K562 (cell line): ENCODE measurements at regions not wholly inside any gene's neighbourhood (a gene's known extent, or its start where the extent isn't known, plus 50 kb on each side); places are given as distances from the start of the nearest gene placed in this dataset.

Experiments used
- ATAC-seq: fragments of 200-7000 bp; cut with Tn5 transposase; 3 replicates; pipeline ENCODE4 v1.9.1; 2020; ENCODE audit warnings: moderate library complexity
- BruUV-seq: library from RNA; stranded (reverse); fragments of 400-500 nt; replicated peaks from 2 replicates; lab custom pipeline; 2021; lab: Mats Ljungman, UMichigan
- CTCF ChIA-PET: fragments of 300-600 bp; formaldehyde crosslinking; extraction: SDS; loops from one replicate; lab custom pipeline; 2021; ENCODE audit warnings: low intra/inter-chr PET ratio; lab: Yijun Ruan, JAX
- POLR2A ChIA-PET: fragments of 300-600, 350-650 bp; sonication (Branson Sonifier 250); formaldehyde crosslinking; extraction: SDS; loops from one replicate; lab custom pipeline; 2021; ENCODE audit warnings: antibody characterized with exemption, inconsistent platforms; lab: Yijun Ruan, JAX
- DNase-seq, 4 experiments: peaks; one replicate each; pipeline versions ENCODE4 v3.0.0 to v3.0.0-alpha.2; 2011 to 2018; ENCODE audit warnings: low spot score in 3 of 4, mixed read lengths in 3 of 4; ENCODE audit errors: extremely low read depth in 1 of 4
- FAIRE-seq: peaks from 2 replicates; lab custom pipeline; 2011; peaks lifted over from hg19 to GRCh38; lab: Jason Lieb, UNC
- H2AFZ ChIP-seq: 2 replicates; pipeline ENCODE4 v1.6.0; 2011; ENCODE audit warnings: low read depth, low read length, control low read depth, inconsistent platforms
- H3K27ac ChIP-seq: fragments of 200-600 bp; 3 replicates; pipeline ENCODE4 v1.8.0; 2011; ENCODE audit warnings: low read depth, mild to moderate bottlenecking, control low read depth, inconsistent platforms, low read length, moderate library complexity, mixed read lengths; ENCODE audit errors: extremely low read depth
- H3K27me3 ChIP-seq, 2 experiments: fragments of 300-600 bp in 1 of 2; 2 replicates in 1 of 2; 3 replicates in 1 of 2; pipeline versions ENCODE4 v1.6.0 to v1.8.0; 2011; ENCODE audit warnings: inconsistent platforms in 2 of 2, low read length in 2 of 2, mild to moderate bottlenecking in 1 of 2, mixed read lengths in 1 of 2, moderate library complexity in 1 of 2; ENCODE audit not compliant: control insufficient read depth in 2 of 2, insufficient read depth in 2 of 2
- H3K36me3 ChIP-seq: fragments of 300-600 bp; 3 replicates; pipeline ENCODE4 v1.8.0; 2011; ENCODE audit warnings: mild to moderate bottlenecking, low read length, inconsistent platforms; ENCODE audit not compliant: control insufficient read depth, insufficient read depth
- H3K4me1 ChIP-seq, 2 experiments: fragments of 200-600 bp in 1 of 2; replicated peaks in 1 of 2; 2 replicates in 1 of 2; 3 replicates in 1 of 2; pipeline versions ENCODE4 v1.5.1 to v1.8.0; 2011; ENCODE audit warnings: inconsistent platforms in 2 of 2, low read length in 2 of 2, mild to moderate bottlenecking in 1 of 2, mixed read lengths in 1 of 2, moderate library complexity in 1 of 2; ENCODE audit not compliant: control insufficient read depth in 2 of 2, insufficient read depth in 2 of 2
- H3K4me2 ChIP-seq: 2 replicates; pipeline ENCODE4 v1.6.1; 2011; ENCODE audit warnings: low read length, control low read depth, inconsistent platforms, mixed read lengths; ENCODE audit not compliant: insufficient read depth
- H3K4me3 ChIP-seq: fragments of 200-600 bp; sonication (generic), shearing (Covaris generic); 2 replicates; pipeline ENCODE4 v1.5.1; 2016; ENCODE audit warnings: control low read depth, inconsistent platforms
- H3K79me2 ChIP-seq: fragments of 200-600 bp; 3 replicates; pipeline ENCODE4 v1.8.0; 2011; ENCODE audit warnings: low read length, inconsistent platforms; ENCODE audit not compliant: control insufficient read depth, insufficient read depth
- H3K9ac ChIP-seq, 2 experiments: 2 replicates each; pipeline versions ENCODE4 v1.6.0 to v1.6.1; 2011; ENCODE audit warnings: low read depth in 2 of 2, low read length in 2 of 2, control low read depth in 1 of 2, inconsistent platforms in 1 of 2, mild to moderate bottlenecking in 1 of 2, mixed read lengths in 1 of 2; ENCODE audit not compliant: insufficient read depth in 1 of 2
- H3K9me1 ChIP-seq: one replicate; pipeline ENCODE4 v1.6.0; 2011; ENCODE audit warnings: inconsistent platforms, mild to moderate bottlenecking, low read length, moderate library complexity; ENCODE audit not compliant: control insufficient read depth, insufficient read depth
- H3K9me3 ChIP-seq: replicated peaks from 2 replicates; pipeline ENCODE4 v1.5.1; 2011; ENCODE audit warnings: low read depth, low read length, inconsistent platforms; ENCODE audit not compliant: control insufficient read depth, insufficient read depth
- H4K20me1 ChIP-seq: replicated peaks from 2 replicates; pipeline ENCODE4 v1.6.1; 2011; ENCODE audit warnings: low read length, inconsistent platforms, mixed read lengths; ENCODE audit not compliant: control insufficient read depth, insufficient read depth
- FOXJ2 ChIP-seq: fragments of 200-800 bp; sonication (Bioruptor generic); IDR thresholded peaks from 2 replicates; pipeline ENCODE4 v1.6.1; 2016; ENCODE audit warnings: missing genetic modification characterization, missing compliant biosample characterization
- KAT2B ChIP-seq: IDR thresholded peaks from one replicate; pipeline ENCODE4 v1.6.1; 2012; ENCODE audit warnings: low read depth, mild to moderate bottlenecking, control low read depth, inconsistent platforms, low read length, moderate library complexity
- KHSRP ChIP-seq: fragments of 450-650 bp; IDR thresholded peaks from 2 replicates; pipeline ENCODE4 v1.6.1; 2017
- NR2F6 ChIP-seq: fragments of 450-650 bp; formaldehyde crosslinking; IDR thresholded peaks from 2 replicates; pipeline ENCODE4 v1.4.0; 2020; ENCODE audit warnings: mild to moderate bottlenecking
- SLC30A9 ChIP-seq: fragments of 250-450 bp; sonication (Bioruptor Pico); IDR thresholded peaks from 2 replicates; pipeline ENCODE4 v1.8.0; 2022; ENCODE audit warnings: mild to moderate bottlenecking, moderate library complexity
- XRCC3 ChIP-seq: fragments of 450-650 bp; IDR thresholded peaks from 2 replicates; pipeline ENCODE4 v1.6.1; 2017; ENCODE audit warnings: mild to moderate bottlenecking, moderate library complexity
- WGBS: fragments of 100-300 bp; shearing (Covaris generic); methylation state at CpG from one replicate; pipeline ENCODE4 v1.1.6; 2016; ENCODE audit warnings: low coverage, mixed read lengths; ENCODE audit not compliant: insufficient coverage; ENCODE audit errors: missing lambda C conversion rate; 5-methylcytosine and 5-hydroxymethylcytosine counted together
- in situ Hi-C: fragments of 300-500 bp; cut with MboI; formaldehyde crosslinking; loops from 4 replicates; pipeline ENCODE4 v1.15.0; 2018; ENCODE audit warnings: inconsistent platforms, mixed read lengths
- intact Hi-C: fragments of 100-400 bp; cut with micrococcal nuclease; formaldehyde crosslinking; loops from 2 replicates; pipeline ENCODE4 v1.14.2; 2022
- TF ChIP-seq, protein P1 (sequence below): sonication (generic); formaldehyde crosslinking; IDR thresholded peaks from 2 replicates; pipeline ENCODE4 v1.4.0; 2020; ENCODE audit warnings: mild to moderate bottlenecking, missing genetic modification reagents
- TF ChIP-seq, protein P2 (sequence below): fragments of 450-650 bp; formaldehyde crosslinking; IDR thresholded peaks from 2 replicates; pipeline ENCODE4 v1.4.0; 2022; ENCODE audit warnings: missing genetic modification characterization

- TF ChIP-seq, protein P1, sequence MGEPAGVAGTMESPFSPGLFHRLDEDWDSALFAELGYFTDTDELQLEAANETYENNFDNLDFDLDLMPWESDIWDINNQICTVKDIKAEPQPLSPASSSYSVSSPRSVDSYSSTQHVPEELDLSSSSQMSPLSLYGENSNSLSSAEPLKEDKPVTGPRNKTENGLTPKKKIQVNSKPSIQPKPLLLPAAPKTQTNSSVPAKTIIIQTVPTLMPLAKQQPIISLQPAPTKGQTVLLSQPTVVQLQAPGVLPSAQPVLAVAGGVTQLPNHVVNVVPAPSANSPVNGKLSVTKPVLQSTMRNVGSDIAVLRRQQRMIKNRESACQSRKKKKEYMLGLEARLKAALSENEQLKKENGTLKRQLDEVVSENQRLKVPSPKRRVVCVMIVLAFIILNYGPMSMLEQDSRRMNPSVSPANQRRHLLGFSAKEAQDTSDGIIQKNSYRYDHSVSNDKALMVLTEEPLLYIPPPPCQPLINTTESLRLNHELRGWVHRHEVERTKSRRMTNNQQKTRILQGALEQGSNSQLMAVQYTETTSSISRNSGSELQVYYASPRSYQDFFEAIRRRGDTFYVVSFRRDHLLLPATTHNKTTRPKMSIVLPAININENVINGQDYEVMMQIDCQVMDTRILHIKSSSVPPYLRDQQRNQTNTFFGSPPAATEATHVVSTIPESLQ (CRISPR knock-in tag), result no peak
- TF ChIP-seq SLC30A9, result no peak
- TF ChIP-seq KAT2B, result no peak
- TF ChIP-seq, protein P2, sequence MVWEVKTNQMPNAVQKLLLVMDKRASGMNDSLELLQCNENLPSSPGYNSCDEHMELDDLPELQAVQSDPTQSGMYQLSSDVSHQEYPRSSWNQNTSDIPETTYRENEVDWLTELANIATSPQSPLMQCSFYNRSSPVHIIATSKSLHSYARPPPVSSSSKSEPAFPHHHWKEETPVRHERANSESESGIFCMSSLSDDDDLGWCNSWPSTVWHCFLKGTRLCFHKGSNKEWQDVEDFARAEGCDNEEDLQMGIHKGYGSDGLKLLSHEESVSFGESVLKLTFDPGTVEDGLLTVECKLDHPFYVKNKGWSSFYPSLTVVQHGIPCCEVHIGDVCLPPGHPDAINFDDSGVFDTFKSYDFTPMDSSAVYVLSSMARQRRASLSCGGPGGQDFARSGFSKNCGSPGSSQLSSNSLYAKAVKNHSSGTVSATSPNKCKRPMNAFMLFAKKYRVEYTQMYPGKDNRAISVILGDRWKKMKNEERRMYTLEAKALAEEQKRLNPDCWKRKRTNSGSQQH, result no peak
- TF ChIP-seq XRCC3, result no peak
- TF ChIP-seq, all 486 proteins: peak for 0
Measured at GRCh38 chr4:37771771-37772170, 54.7 kb upstream of the PGM2 start (continued).

GRCh38 chr4:37770016-37770415, 56.5 kb upstream of the PGM2 start:
- CTCF ChIA-PET, result no interaction called here
- in situ Hi-C loops (no loop called here), intact Hi-C loops (no loop called here)
- Histone ChIP-seq H3K4me3 (no peak overlapping the region), H3K9me1 (no peaks in the 10 kb centered on the region), H3K36me3 (no peaks in the 10 kb centered on the region), H3K27me3 (peaks cover 0 to 5% of the 10 kb centered on the region in 2 experiments; a peak in 1 of 5 replicates), H3K4me2 (no peak overlapping the region), H3K4me1 (no peaks in the 10 kb centered on the region), H3K79me2 (no peaks in the 10 kb centered on the region), H3K27ac (no peak overlapping the region), H4K20me1 (no peaks in the 10 kb centered on the region), H3K9me3 (no peaks in the 10 kb centered on the region), H2AFZ (no peak overlapping the region), H3K9ac (no peak overlapping the region)
- BruUV-seq, result no TSS peak
- ATAC-seq (no peak), FAIRE-seq (no peak), DNase-seq (no peak)
- TF ChIP-seq KHSRP (no peak), FOXJ2 (tag) (no peak), NR2F6 (CRISPR knock-in tag) (no peak), XRCC3 (no peak)
- POLR2A ChIA-PET, result no interaction called here
- WGBS, result 0% methylated on average over 2 of the region's 2 CpGs
